ENCODE measurements at regions not wholly inside any gene's neighbourhood (a gene's known extent, or its start where the extent isn't known, plus 50 kb on each side); places are given as distances from the start of the nearest gene placed in this dataset.

- H3K4me3 Mint-ChIP-seq: no peak overlapping the region
- TF ChIP-seq ZNF425 (CRISPR knock-in tag; conservative IDR thresholded peaks at IDR 0.05): no peak
- CTCF ChIA-PET: interaction anchor here (0.6 to 1.1 kb wide), 6 partner anchors 11 to 280 kb away, joined by 3 to 6 read pairs (median 3); no protein-coding TSS in a partner anchor
- H3K27me3 Mint-ChIP-seq (ENCODE audit: low read depth): peaks cover 9% of the 10 kb centered on the region; the same call in 1 of the 2 replicates
- H3K27ac Mint-ChIP-seq: no peak overlapping the region
- no peak for DNase-seq (ENCODE audit: low spot score)
- POLR2A ChIA-PET: no interaction called here
- ATAC-seq: peak; percentile 51
- peaks cover 25% of the 10 kb centered on the region for H3K36me3 Mint-ChIP-seq
- peaks cover 25% of the 10 kb centered on the region for H3K9me3 Mint-ChIP-seq
- H3K4me1 Mint-ChIP-seq: peaks cover 21% of the 10 kb centered on the region
These were observed 1921.9 kb downstream of the OLFM4 start for GRCh38 chr13:54950546-54950945.

GRCh38 chr13:54953786-54954185, 1925.2 kb downstream of the OLFM4 start:
- ATAC-seq (no peak), DNase-seq (ENCODE audit: low spot score) (no peak)
- CTCF ChIA-PET: no interaction called here
- Mint-ChIP-seq H3K9me3 (peaks cover 16% of the 10 kb centered on the region), H3K27me3 (ENCODE audit: low read depth) (no peaks in the 10 kb centered on the region), H3K4me3 (no peak overlapping the region), H3K36me3 (peaks cover 15% of the 10 kb centered on the region), H3K4me1 (peaks cover 4% of the 10 kb centered on the region), H3K27ac (no peak overlapping the region)
- POLR2A ChIA-PET: no interaction called here
- no peak for TF ChIP-seq ZNF219 (CRISPR knock-in tag; IDR thresholded peaks at IDR 0.05; ENCODE audit: borderline replicate concordance)
- no peak for TF ChIP-seq FOXP4 (CRISPR knock-in tag; IDR thresholded peaks at IDR 0.05)
- TF ChIP-seq KAT7 (CRISPR knock-in tag; IDR thresholded peaks at IDR 0.05; ENCODE audit: borderline replicate concordance): no peak

- CTCF ChIA-PET: no interaction called here
- Mint-ChIP-seq H3K4me1 (peaks cover 14% of the 10 kb centered on the region), H3K36me3 (peaks cover 25% of the 10 kb centered on the region), H3K9me3 (peaks cover 26% of the 10 kb centered on the region), H3K27ac (no peak overlapping the region), H3K27me3 (ENCODE audit: low read depth) (no peaks in the 10 kb centered on the region), H3K4me3 (no peak overlapping the region)
- no peak for DNase-seq (ENCODE audit: low spot score)
- TF ChIP-seq TEAD1 (CRISPR knock-in tag; IDR thresholded peaks at IDR 0.05) (no peak), GABPB1 (CRISPR knock-in tag; IDR thresholded peaks at IDR 0.05) (no peak), ZNF425 (CRISPR knock-in tag; conservative IDR thresholded peaks at IDR 0.05) (no peak), ZNF317 (CRISPR knock-in tag; IDR thresholded peaks at IDR 0.05; ENCODE audit: borderline replicate concordance, low read depth) (no peak), ATF3 (CRISPR knock-in tag; conservative IDR thresholded peaks at IDR 0.05) (no peak), TCF7 (CRISPR knock-in tag; IDR thresholded peaks at IDR 0.05; ENCODE audit: low read depth) (no peak), FOXP4 (CRISPR knock-in tag; IDR thresholded peaks at IDR 0.05) (no peak), ZNF281 (CRISPR knock-in tag; IDR thresholded peaks at IDR 0.05) (no peak), ATF2 (CRISPR knock-in tag; IDR thresholded peaks at IDR 0.05; ENCODE audit: borderline replicate concordance, low read depth) (no peak)
- ATAC-seq: peak; percentile 58
- POLR2A ChIA-PET: no interaction called here
These were observed 1930.2 kb downstream of the OLFM4 start for GRCh38 chr13:54958781-54959180.
